ENCODE measurements at regions not wholly inside any gene's neighbourhood (a gene's known extent, or its start where the extent isn't known, plus 50 kb on each side); places are given as distances from the start of the nearest gene placed in this dataset.

DNA sequence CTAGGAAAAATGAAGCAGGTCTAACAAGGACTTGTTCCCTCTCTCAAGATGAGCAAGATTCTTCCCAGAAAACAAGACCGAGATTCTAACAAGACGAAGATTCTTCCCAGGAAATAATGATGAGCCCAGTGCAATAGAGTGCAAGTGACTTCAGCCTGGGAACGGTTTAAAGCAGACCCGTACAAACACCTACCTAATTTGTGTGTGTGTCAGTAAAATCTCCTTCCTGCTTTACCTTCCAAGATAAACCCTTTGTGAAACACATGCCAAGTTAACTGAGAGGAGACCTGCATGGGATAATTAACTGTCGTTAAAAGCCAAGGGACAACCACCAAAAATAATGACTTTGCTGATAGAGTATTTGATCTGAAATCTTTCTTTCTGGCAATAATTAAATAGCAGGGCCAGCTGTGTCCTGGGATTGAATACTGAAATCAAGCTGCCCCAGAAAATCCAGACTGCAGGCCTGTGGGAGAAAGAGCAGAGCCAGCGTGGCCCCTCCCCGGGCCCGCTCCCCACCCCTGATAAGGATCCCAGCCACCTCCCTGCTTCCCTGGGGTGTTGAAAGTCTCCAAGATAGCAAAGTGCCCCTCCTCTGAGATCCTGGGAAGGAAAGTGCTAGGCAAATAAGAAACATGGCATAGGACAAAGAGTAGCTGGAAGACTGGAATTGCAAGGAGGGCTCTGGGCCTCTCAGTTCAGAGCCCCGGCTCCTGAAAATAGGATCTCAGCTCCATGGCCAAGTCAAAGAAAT, 145.5 kb downstream of the CYP26B1 start:
- no peaks in the 10 kb centered on the region for H3K27me3 ChIP-seq (ENCODE audit: insufficient read depth, poor library complexity, severe bottlenecking)
- H3K27ac ChIP-seq (replicated peaks) = no peak overlapping the region
- no peak overlapping the region for H3K4me3 ChIP-seq (replicated peaks; ENCODE audit: insufficient read depth, low read length)
- no peak for TF ChIP-seq GABPA (IDR thresholded peaks at IDR 0.05; ENCODE audit: low read depth)
- TF ChIP-seq, protein P1, sequence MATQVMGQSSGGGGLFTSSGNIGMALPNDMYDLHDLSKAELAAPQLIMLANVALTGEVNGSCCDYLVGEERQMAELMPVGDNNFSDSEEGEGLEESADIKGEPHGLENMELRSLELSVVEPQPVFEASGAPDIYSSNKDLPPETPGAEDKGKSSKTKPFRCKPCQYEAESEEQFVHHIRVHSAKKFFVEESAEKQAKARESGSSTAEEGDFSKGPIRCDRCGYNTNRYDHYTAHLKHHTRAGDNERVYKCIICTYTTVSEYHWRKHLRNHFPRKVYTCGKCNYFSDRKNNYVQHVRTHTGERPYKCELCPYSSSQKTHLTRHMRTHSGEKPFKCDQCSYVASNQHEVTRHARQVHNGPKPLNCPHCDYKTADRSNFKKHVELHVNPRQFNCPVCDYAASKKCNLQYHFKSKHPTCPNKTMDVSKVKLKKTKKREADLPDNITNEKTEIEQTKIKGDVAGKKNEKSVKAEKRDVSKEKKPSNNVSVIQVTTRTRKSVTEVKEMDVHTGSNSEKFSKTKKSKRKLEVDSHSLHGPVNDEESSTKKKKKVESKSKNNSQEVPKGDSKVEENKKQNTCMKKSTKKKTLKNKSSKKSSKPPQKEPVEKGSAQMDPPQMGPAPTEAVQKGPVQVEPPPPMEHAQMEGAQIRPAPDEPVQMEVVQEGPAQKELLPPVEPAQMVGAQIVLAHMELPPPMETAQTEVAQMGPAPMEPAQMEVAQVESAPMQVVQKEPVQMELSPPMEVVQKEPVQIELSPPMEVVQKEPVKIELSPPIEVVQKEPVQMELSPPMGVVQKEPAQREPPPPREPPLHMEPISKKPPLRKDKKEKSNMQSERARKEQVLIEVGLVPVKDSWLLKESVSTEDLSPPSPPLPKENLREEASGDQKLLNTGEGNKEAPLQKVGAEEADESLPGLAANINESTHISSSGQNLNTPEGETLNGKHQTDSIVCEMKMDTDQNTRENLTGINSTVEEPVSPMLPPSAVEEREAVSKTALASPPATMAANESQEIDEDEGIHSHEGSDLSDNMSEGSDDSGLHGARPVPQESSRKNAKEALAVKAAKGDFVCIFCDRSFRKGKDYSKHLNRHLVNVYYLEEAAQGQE (IDR thresholded peaks at IDR 0.05; ENCODE audit: insufficient replicate concordance, low read depth) = no peak
- TF ChIP-seq POLR2AphosphoS5 (IDR thresholded peaks at IDR 0.05; ENCODE audit: low read depth) = no peak
- TF ChIP-seq, protein P2, sequence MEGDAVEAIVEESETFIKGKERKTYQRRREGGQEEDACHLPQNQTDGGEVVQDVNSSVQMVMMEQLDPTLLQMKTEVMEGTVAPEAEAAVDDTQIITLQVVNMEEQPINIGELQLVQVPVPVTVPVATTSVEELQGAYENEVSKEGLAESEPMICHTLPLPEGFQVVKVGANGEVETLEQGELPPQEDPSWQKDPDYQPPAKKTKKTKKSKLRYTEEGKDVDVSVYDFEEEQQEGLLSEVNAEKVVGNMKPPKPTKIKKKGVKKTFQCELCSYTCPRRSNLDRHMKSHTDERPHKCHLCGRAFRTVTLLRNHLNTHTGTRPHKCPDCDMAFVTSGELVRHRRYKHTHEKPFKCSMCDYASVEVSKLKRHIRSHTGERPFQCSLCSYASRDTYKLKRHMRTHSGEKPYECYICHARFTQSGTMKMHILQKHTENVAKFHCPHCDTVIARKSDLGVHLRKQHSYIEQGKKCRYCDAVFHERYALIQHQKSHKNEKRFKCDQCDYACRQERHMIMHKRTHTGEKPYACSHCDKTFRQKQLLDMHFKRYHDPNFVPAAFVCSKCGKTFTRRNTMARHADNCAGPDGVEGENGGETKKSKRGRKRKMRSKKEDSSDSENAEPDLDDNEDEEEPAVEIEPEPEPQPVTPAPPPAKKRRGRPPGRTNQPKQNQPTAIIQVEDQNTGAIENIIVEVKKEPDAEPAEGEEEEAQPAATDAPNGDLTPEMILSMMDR (IDR thresholded peaks at IDR 0.05; ENCODE audit: insufficient read depth, low read length) = no peak
- TF ChIP-seq SPI1 (IDR thresholded peaks at IDR 0.05; ENCODE audit: borderline replicate concordance, low read depth) = no peak
- no peak for DNase-seq (ENCODE audit: low read depth in 1 of 2, low spot score in 1 of 2)

DNA sequence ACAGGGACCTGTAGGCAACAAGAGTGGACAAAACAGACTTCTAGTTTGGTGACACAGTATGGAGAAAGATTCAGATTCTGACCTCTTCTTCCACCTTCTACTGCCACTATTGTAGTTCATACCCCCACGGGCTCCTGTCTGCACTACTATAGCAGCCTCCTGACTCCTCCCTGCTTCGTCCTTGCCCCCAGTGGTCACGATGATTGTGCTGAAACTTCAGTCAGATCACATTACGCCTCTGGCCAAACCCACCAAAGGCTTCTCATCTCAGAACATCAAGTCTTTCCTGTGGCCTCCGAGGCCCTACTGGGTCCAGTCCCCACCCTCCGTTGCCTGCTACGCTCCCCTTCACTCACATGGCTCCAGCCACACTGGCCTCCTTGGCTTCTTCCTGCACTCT, 147.6 kb downstream of the CYP26B1 start:
- Histone ChIP-seq H3K4me3 (replicated peaks; ENCODE audit: insufficient read depth, low read length) (no peak overlapping the region), H3K27me3 (ENCODE audit: insufficient read depth, poor library complexity, severe bottlenecking) (no peaks in the 10 kb centered on the region), H3K27ac (replicated peaks) (no peak overlapping the region)
- DNase-seq (ENCODE audit: low read depth in 1 of 2, low spot score in 1 of 2) = no peak
- TF ChIP-seq, protein P2 (IDR thresholded peaks at IDR 0.05; ENCODE audit: insufficient read depth, low read length) = no peak
- TF ChIP-seq POLR2AphosphoS5 (IDR thresholded peaks at IDR 0.05; ENCODE audit: low read depth) (no peak), SPI1 (IDR thresholded peaks at IDR 0.05; ENCODE audit: borderline replicate concordance, low read depth) (no peak), GABPA (IDR thresholded peaks at IDR 0.05; ENCODE audit: low read depth) (no peak)
- TF ChIP-seq, protein P1 (IDR thresholded peaks at IDR 0.05; ENCODE audit: insufficient replicate concordance, low read depth) = no peak

DNA sequence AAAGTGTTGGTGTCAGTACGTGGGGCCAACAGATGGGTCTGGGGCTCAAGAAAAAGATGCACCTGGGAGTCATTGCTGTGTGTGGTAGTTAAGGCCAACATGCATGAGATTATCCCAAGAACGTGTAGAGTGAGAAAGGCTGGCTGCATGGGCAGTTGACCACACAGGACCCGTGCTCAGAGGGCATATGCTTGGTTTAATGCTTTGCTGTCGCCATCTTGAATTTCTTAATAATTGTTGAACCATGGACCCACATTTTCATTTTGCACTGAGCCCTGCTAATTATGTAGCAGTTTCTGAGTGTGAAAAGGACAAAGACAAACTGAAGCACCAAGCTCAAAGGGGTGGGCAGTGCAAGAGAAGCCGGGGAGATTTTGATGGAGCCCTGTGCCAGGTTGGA, 148.1 kb downstream of the CYP26B1 start:
- no peak for DNase-seq (ENCODE audit: low read depth in 1 of 2, low spot score in 1 of 2)
- H3K4me3 ChIP-seq (replicated peaks; ENCODE audit: insufficient read depth, low read length) = no peak overlapping the region
- H3K27me3 ChIP-seq (ENCODE audit: insufficient read depth, poor library complexity, severe bottlenecking) = no peaks in the 10 kb centered on the region
- H3K27ac ChIP-seq (replicated peaks) = no peak overlapping the region
- no peak for TF ChIP-seq POLR2AphosphoS5 (IDR thresholded peaks at IDR 0.05; ENCODE audit: low read depth)
- no peak for TF ChIP-seq SPI1 (IDR thresholded peaks at IDR 0.05; ENCODE audit: borderline replicate concordance, low read depth)
- no peak for TF ChIP-seq GABPA (IDR thresholded peaks at IDR 0.05; ENCODE audit: low read depth)
- TF ChIP-seq, protein P1 (IDR thresholded peaks at IDR 0.05; ENCODE audit: insufficient replicate concordance, low read depth) = no peak
- TF ChIP-seq, protein P2 (IDR thresholded peaks at IDR 0.05; ENCODE audit: insufficient read depth, low read length) = no peak

Measured in HL-60 (cell line).